H9 (cell line): ENCODE measurements at regions not wholly inside any gene's neighbourhood (a gene's known extent, or its start where the extent isn't known, plus 50 kb on each side); places are given as distances from the start of the nearest gene placed in this dataset.

Experiments used
- DNase-seq: peaks from one replicate; pipeline ENCODE4 v3.0.0-alpha.2; 2017
- H2AFZ ChIP-seq: one replicate; pipeline ENCODE4 v1.6.1; 2013; ENCODE audit warnings: mild to moderate bottlenecking, low read length, control low read depth, moderate library complexity
- H2AK5ac ChIP-seq: 2 replicates; pipeline ENCODE4 v1.6.1; 2013; ENCODE audit warnings: low read length, control low read depth, mixed read lengths; ENCODE audit not compliant: insufficient read length
- H2BK120ac ChIP-seq: one replicate; pipeline ENCODE4 v1.6.1; 2013; ENCODE audit warnings: low read depth, mild to moderate bottlenecking, low read length, control low read depth, inconsistent platforms; ENCODE audit not compliant: poor library complexity, severe bottlenecking
- H2BK12ac ChIP-seq: 2 replicates; pipeline ENCODE4 v1.6.1; 2013; ENCODE audit warnings: low read length, control low read depth, mixed read lengths, low read depth; ENCODE audit not compliant: insufficient read length
- H2BK15ac ChIP-seq: 2 replicates; pipeline ENCODE4 v1.6.1; 2013; ENCODE audit warnings: low read depth, low read length, control low read depth
- H2BK20ac ChIP-seq: one replicate; pipeline ENCODE4 v1.6.1; 2013; ENCODE audit warnings: low read depth, mild to moderate bottlenecking, low read length, control low read depth, inconsistent platforms; ENCODE audit not compliant: poor library complexity, severe bottlenecking
- H2BK5ac ChIP-seq: 2 replicates; pipeline ENCODE4 v1.6.1; 2013; ENCODE audit warnings: low read length, control low read depth, mixed read lengths; ENCODE audit not compliant: insufficient read length
- H3K14ac ChIP-seq: 2 replicates; pipeline ENCODE4 v1.6.1; 2013; ENCODE audit warnings: low read length, control low read depth; ENCODE audit not compliant: insufficient read depth
- H3K18ac ChIP-seq: 2 replicates; pipeline ENCODE4 v1.6.1; 2013; ENCODE audit warnings: low read depth, mild to moderate bottlenecking, mixed read lengths, low read length, control low read depth; ENCODE audit not compliant: insufficient read length
- H3K23ac ChIP-seq: 2 replicates; pipeline ENCODE4 v1.6.1; 2013; ENCODE audit warnings: low read length, control low read depth, mixed read lengths, low read depth; ENCODE audit not compliant: insufficient read length
- H3K23me2 ChIP-seq: 2 replicates; pipeline ENCODE4 v1.6.1; 2013; ENCODE audit warnings: low read depth, mild to moderate bottlenecking, mixed read lengths, low read length, control low read depth; ENCODE audit not compliant: insufficient read length, poor library complexity, severe bottlenecking
- H3K27ac ChIP-seq: 2 replicates; pipeline ENCODE4 v1.5.1; 2013; ENCODE audit warnings: low read length, control low read depth, mixed read lengths, low read depth; ENCODE audit not compliant: insufficient read length
- H3K27me3 ChIP-seq: 2 replicates; pipeline ENCODE4 v1.6.1; 2013; ENCODE audit warnings: low read length, control low read depth, inconsistent platforms; ENCODE audit not compliant: insufficient read depth
- H3K4ac ChIP-seq: 2 replicates; pipeline ENCODE4 v1.6.1; 2013; ENCODE audit warnings: low read depth, mild to moderate bottlenecking, control low read depth, inconsistent platforms, low read length, moderate library complexity
- H3K4me1 ChIP-seq: 2 replicates; pipeline ENCODE4 v1.6.1; 2013; ENCODE audit warnings: low read length, control low read depth, inconsistent platforms; ENCODE audit not compliant: insufficient read depth
- H3K4me2 ChIP-seq: 2 replicates; pipeline ENCODE4 v1.6.1; 2013; ENCODE audit warnings: low read length, control low read depth, mixed read lengths; ENCODE audit not compliant: insufficient read length, insufficient read depth
- H3K56ac ChIP-seq: 2 replicates; pipeline ENCODE4 v1.6.1; 2013; ENCODE audit warnings: low read depth, mild to moderate bottlenecking, mixed read lengths, low read length, control low read depth; ENCODE audit not compliant: insufficient read length
- H3K79me1 ChIP-seq: 2 replicates; pipeline ENCODE4 v1.6.1; 2013; ENCODE audit warnings: low read depth, mild to moderate bottlenecking, moderate library complexity, low read length, control low read depth, inconsistent platforms; ENCODE audit not compliant: insufficient read depth, poor library complexity, severe bottlenecking
- H3K79me2 ChIP-seq: 2 replicates; pipeline ENCODE4 v1.6.1; 2013; ENCODE audit warnings: low read length, control low read depth, inconsistent platforms; ENCODE audit not compliant: insufficient read depth
- H3K9ac ChIP-seq: 2 replicates; pipeline ENCODE4 v1.6.1; 2013; ENCODE audit warnings: low read length, control low read depth, mixed read lengths; ENCODE audit not compliant: insufficient read length; ENCODE audit errors: extremely low read depth
- H3K9me3 ChIP-seq: one replicate; pipeline ENCODE4 v1.6.1; 2013; ENCODE audit warnings: low read depth, low read length, inconsistent platforms; ENCODE audit not compliant: control insufficient read depth
- H3T11ph ChIP-seq: one replicate; pipeline ENCODE4 v1.6.1; 2013; ENCODE audit warnings: mild to moderate bottlenecking, low read length, control low read depth, inconsistent platforms
- H4K20me1 ChIP-seq: one replicate; pipeline ENCODE4 v1.6.1; 2013; ENCODE audit not compliant: control insufficient read depth, insufficient read length, insufficient read depth
- H4K5ac ChIP-seq: 2 replicates; pipeline ENCODE4 v1.6.1; 2013; ENCODE audit warnings: low read depth, mild to moderate bottlenecking, mixed read lengths, low read length, control low read depth; ENCODE audit not compliant: insufficient read length
- H4K8ac ChIP-seq: replicated peaks from 2 replicates; pipeline ENCODE4 v1.6.1; 2013; ENCODE audit warnings: low read length, control low read depth, mixed read lengths, low read depth; ENCODE audit not compliant: insufficient read length
- H4K91ac ChIP-seq: 2 replicates; pipeline ENCODE4 v1.6.1; 2013; ENCODE audit warnings: low read depth, mild to moderate bottlenecking, moderate library complexity, mixed read lengths, low read length, control low read depth; ENCODE audit not compliant: insufficient read length
- H3K27ac Mint-ChIP-seq, 3 experiments: 2 replicates in 2 of 3; 3 replicates in 1 of 3; pipeline ENCODE4 v1.8.0; 2020 to 2021; ENCODE audit warnings: mixed read lengths in 3 of 3, mild to moderate bottlenecking in 1 of 3, moderate library complexity in 1 of 3
- H3K27me3 Mint-ChIP-seq: 2 replicates; pipeline ENCODE4 v1.8.0; 2021; ENCODE audit warnings: low read depth, mild to moderate bottlenecking, moderate library complexity, mixed read lengths
- H3K36me3 Mint-ChIP-seq, 3 experiments: 2 replicates in 2 of 3; 3 replicates in 1 of 3; pipeline ENCODE4 v1.8.0; 2020 to 2021; ENCODE audit warnings: low read depth in 3 of 3, mixed read lengths in 3 of 3; ENCODE audit not compliant: insufficient read depth in 1 of 3
- H3K4me1 Mint-ChIP-seq, 2 experiments: 2 replicates each; pipeline ENCODE4 v1.8.0; 2020; ENCODE audit warnings: mixed read lengths in 2 of 2
- H3K4me3 Mint-ChIP-seq, 2 experiments: 2 replicates in 1 of 2; 3 replicates in 1 of 2; pipeline ENCODE4 v1.8.0; 2020 to 2021; ENCODE audit warnings: mild to moderate bottlenecking in 2 of 2, mixed read lengths in 2 of 2, moderate library complexity in 1 of 2
- H3K9me3 Mint-ChIP-seq, 2 experiments: 2 replicates in 1 of 2; 3 replicates in 1 of 2; pipeline ENCODE4 v1.8.0; 2020; ENCODE audit warnings: mild to moderate bottlenecking in 2 of 2, mixed read lengths in 2 of 2, moderate library complexity in 1 of 2
- WGBS: extraction: QIAGEN DNeasy Blood & Tissue Kit; methylation state at CpG from one replicate; pipeline ENCODE4 v1.1.7; 2013; ENCODE audit warnings: missing lambda C conversion rate, low lambda C conversion rate, mixed read lengths; ENCODE audit not compliant: insufficient read length; ENCODE audit errors: extremely low coverage; 5-methylcytosine and 5-hydroxymethylcytosine counted together
- TF ChIP-seq, protein P1 (sequence below): fragments of 200-600 bp; sonication (generic); conservative IDR thresholded peaks from 3 replicates; pipeline ENCODE4 v1.8.0; 2021; ENCODE audit warnings: antibody characterized with exemption, mild to moderate bottlenecking

DNA sequence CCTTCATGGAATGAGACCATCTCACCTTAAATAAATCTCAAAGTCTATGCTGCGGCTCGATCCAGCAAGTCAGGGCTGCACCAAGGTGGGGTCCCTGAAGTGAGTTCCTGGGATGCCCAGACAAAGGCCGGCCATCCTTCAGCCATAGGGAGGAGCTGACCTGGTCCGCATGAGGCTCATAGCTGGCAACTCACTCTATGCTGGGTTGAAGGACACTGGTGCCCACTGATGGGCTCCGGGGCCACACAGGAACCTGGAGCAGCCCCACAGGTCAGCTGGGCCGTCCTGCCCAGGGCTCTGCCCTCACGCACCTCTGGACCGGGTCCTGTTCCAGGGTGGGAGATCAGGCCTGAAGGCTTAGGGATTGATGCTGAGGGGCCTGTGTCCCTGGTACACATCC lies 1339.3 kb downstream of the TBC1D22A start:
- Mint-ChIP-seq H3K4me3 (no peak overlapping the region), H3K36me3 (peaks cover 0 to 2% (median 0%) of the 10 kb centered on the region in 3 experiments; a peak in 1 of 7 replicates), H3K27me3 (peaks cover 7% of the 10 kb centered on the region; the same call in 1 of the 2 replicates), H3K27ac (no peak overlapping the region), H3K9me3 (peaks cover 2 to 4% of the 10 kb centered on the region in 2 experiments; a peak in 3 of 5 replicates), H3K4me1 (peaks cover 6 to 14% of the 10 kb centered on the region in 2 experiments)
- Histone ChIP-seq H4K20me1 (no peaks in the 10 kb centered on the region), H2BK120ac (no peak overlapping the region), H2BK12ac (no peak overlapping the region), H3K4me2 (no peak overlapping the region), H3K23me2 (no peaks in the 10 kb centered on the region), H2BK15ac (no peak overlapping the region), H3K14ac (no peak overlapping the region), H3K27ac (no peak overlapping the region), H4K5ac (no peak overlapping the region), H2AFZ (no peak overlapping the region), H2AK5ac (no peak overlapping the region), H3K23ac (no peak overlapping the region), H4K8ac (no peak overlapping the region), H2BK5ac (no peak overlapping the region), H4K91ac (no peak overlapping the region), H2BK20ac (no peak overlapping the region), H3K79me2 (no peaks in the 10 kb centered on the region), H3K27me3 (no peaks in the 10 kb centered on the region), H3K56ac (no peak overlapping the region), H3K4me1 (no peaks in the 10 kb centered on the region), H3K9me3 (no peaks in the 10 kb centered on the region), H3K18ac (no peak overlapping the region), H3K79me1 (no peaks in the 10 kb centered on the region), H3K9ac (no peak overlapping the region), H3T11ph (no peak overlapping the region), H3K4ac (no peak overlapping the region)
- TF ChIP-seq, protein P1, sequence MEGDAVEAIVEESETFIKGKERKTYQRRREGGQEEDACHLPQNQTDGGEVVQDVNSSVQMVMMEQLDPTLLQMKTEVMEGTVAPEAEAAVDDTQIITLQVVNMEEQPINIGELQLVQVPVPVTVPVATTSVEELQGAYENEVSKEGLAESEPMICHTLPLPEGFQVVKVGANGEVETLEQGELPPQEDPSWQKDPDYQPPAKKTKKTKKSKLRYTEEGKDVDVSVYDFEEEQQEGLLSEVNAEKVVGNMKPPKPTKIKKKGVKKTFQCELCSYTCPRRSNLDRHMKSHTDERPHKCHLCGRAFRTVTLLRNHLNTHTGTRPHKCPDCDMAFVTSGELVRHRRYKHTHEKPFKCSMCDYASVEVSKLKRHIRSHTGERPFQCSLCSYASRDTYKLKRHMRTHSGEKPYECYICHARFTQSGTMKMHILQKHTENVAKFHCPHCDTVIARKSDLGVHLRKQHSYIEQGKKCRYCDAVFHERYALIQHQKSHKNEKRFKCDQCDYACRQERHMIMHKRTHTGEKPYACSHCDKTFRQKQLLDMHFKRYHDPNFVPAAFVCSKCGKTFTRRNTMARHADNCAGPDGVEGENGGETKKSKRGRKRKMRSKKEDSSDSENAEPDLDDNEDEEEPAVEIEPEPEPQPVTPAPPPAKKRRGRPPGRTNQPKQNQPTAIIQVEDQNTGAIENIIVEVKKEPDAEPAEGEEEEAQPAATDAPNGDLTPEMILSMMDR: no peak
- DNase-seq: peak; percentile 7
- WGBS: no CpG with 5 or more reads among the region's 8 CpGs
